ENCODE measurements at regions not wholly inside any gene's neighbourhood (a gene's known extent, or its start where the extent isn't known, plus 50 kb on each side); places are given as distances from the start of the nearest gene placed in this dataset.
"Not testable (repeated sequence)": the region's sequence is repeated elsewhere in the genome, so short reads cannot be mapped to it uniquely, and the experiment has no call there.

DNA sequence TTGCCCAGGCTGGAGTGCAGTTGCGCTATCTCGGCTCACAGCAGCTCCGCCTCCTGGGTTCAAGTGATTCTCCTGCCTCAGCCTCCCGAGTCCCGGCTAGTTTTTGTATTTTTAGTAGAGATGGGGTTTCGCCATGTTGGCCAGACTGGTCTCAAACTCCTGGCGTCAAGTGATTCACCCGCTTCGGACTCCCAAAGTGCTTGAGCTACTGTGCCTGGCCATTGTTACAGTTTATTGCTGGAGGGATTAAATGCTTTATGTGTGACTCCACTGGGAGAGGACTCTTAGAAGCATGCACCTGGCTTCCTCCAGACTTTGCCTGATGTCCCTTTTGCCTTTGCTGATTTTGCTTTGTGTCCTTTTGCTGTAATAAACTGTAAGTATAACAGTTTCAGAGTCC is 93.5 kb upstream of the NUTM2F start:
- TF ChIP-seq, protein P1, sequence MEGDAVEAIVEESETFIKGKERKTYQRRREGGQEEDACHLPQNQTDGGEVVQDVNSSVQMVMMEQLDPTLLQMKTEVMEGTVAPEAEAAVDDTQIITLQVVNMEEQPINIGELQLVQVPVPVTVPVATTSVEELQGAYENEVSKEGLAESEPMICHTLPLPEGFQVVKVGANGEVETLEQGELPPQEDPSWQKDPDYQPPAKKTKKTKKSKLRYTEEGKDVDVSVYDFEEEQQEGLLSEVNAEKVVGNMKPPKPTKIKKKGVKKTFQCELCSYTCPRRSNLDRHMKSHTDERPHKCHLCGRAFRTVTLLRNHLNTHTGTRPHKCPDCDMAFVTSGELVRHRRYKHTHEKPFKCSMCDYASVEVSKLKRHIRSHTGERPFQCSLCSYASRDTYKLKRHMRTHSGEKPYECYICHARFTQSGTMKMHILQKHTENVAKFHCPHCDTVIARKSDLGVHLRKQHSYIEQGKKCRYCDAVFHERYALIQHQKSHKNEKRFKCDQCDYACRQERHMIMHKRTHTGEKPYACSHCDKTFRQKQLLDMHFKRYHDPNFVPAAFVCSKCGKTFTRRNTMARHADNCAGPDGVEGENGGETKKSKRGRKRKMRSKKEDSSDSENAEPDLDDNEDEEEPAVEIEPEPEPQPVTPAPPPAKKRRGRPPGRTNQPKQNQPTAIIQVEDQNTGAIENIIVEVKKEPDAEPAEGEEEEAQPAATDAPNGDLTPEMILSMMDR (conservative IDR thresholded peaks at IDR 0.05; ENCODE audit: low read length) = not testable (repeated sequence)
- TF ChIP-seq EZH2phosphoT487 (IDR thresholded peaks at IDR 0.05; ENCODE audit: borderline replicate concordance) = not testable (repeated sequence)
